AG09309 (cell line): ENCODE measurements at regions not wholly inside any gene's neighbourhood (a gene's known extent, or its start where the extent isn't known, plus 50 kb on each side); places are given as distances from the start of the nearest gene placed in this dataset.

Experiments
- DNase-seq: peaks from one replicate; pipeline ENCODE4 v3.0.0-alpha.2; 2010; ENCODE audit warnings: low read depth
- H3K4me3 ChIP-seq: 2 replicates; pipeline ENCODE4 v1.5.1; 2011; ENCODE audit warnings: mild to moderate bottlenecking, low read depth, low read length, moderate library complexity; ENCODE audit not compliant: control insufficient read depth
- CTCF ChIP-seq: IDR thresholded peaks from 2 replicates; pipeline ENCODE4 v1.5.1; 2011; ENCODE audit warnings: mild to moderate bottlenecking, low read depth, low read length, inconsistent platforms; ENCODE audit not compliant: insufficient read depth, control insufficient read depth; ENCODE audit errors: missing control alignments

- no peak for DNase-seq
- H3K4me3 ChIP-seq, result no peak overlapping the region
- no peak for TF ChIP-seq CTCF
Observed at GRCh38 chr10:124180044-124180745, 86.8 kb upstream of the CHST15 start.

GRCh38 chr10:124179308-124180043 is 86.1 kb upstream of the CHST15 start:
- no peak overlapping the region for H3K4me3 ChIP-seq
- no peak for DNase-seq
- TF ChIP-seq CTCF, result no peak

GRCh38 chr10:124177180-124177518 is 83.8 kb upstream of the CHST15 start:
- H3K4me3 ChIP-seq, result no peak overlapping the region
- DNase-seq, result no peak
- TF ChIP-seq CTCF, result no peak

GRCh38 chr10:124176349-124177179 is 83.2 kb upstream of the CHST15 start:
- no peak overlapping the region for H3K4me3 ChIP-seq
- no peak for TF ChIP-seq CTCF
- DNase-seq, result no peak

- no peak overlapping the region for H3K4me3 ChIP-seq
- no peak for TF ChIP-seq CTCF
- DNase-seq, result no peak
Observed at GRCh38 chr10:124175701-124176348, 82.4 kb upstream of the CHST15 start.
